PC-9 (cell line): ENCODE measurements at regions not wholly inside any gene's neighbourhood (a gene's known extent, or its start where the extent isn't known, plus 50 kb on each side); places are given as distances from the start of the nearest gene placed in this dataset.

Experiments
- BruUV-seq: library from RNA; stranded (reverse); fragments of 400-500 nt; replicated peaks from 2 replicates; lab custom pipeline; 2021; lab: Mats Ljungman, UMichigan
- CTCF ChIA-PET: fragments of 300-600 bp; sonication (Branson Sonifier 250); formaldehyde crosslinking; loops from one replicate; lab custom pipeline; 2022; ENCODE audit warnings: antibody characterized with exemption; lab: Charles Lee
- POLR2A ChIA-PET: fragments of 300-600 bp; sonication (Branson Sonifier 250); formaldehyde crosslinking; loops from one replicate; lab custom pipeline; 2022; ENCODE audit warnings: antibody characterized with exemption; ENCODE audit not compliant: unreplicated experiment; lab: Charles Lee
- DNase-seq, 2 experiments: peaks; one replicate each; pipeline versions ENCODE4 v3.0.0 to v3.0.0-alpha.2; 2015 to 2022; ENCODE audit warnings: mixed read lengths in 1 of 2
- H2AFZ ChIP-seq: fragments of 200-600 bp; sonication (generic); 2 replicates; pipeline ENCODE4 v1.8.1; 2017; ENCODE audit warnings: antibody characterized with exemption
- H3F3A ChIP-seq: fragments of 200-600 bp; sonication (generic); 2 replicates; pipeline ENCODE4 v1.8.1; 2017; ENCODE audit warnings: antibody characterized with exemption, mild to moderate bottlenecking, low read depth; ENCODE audit not compliant: insufficient read depth
- H3K27ac ChIP-seq: fragments of 200-600 bp; sonication (generic); 2 replicates; pipeline ENCODE4 v1.6.1; 2016; ENCODE audit warnings: mixed run types
- H3K27me3 ChIP-seq: fragments of 200-600 bp; sonication (generic); 2 replicates; pipeline ENCODE4 v1.6.1; 2016; ENCODE audit warnings: low read depth, mixed run types; ENCODE audit not compliant: insufficient read depth
- H3K36me3 ChIP-seq: fragments of 200-600 bp; sonication (generic); 2 replicates; pipeline ENCODE4 v1.6.1; 2016; ENCODE audit warnings: low read depth, mixed run types
- H3K4me1 ChIP-seq: fragments of 200-600 bp; sonication (generic); replicated peaks from 2 replicates; pipeline ENCODE4 v1.6.1; 2016; ENCODE audit warnings: mixed run types; ENCODE audit not compliant: insufficient read depth
- H3K4me2 ChIP-seq: fragments of 200-600 bp; sonication (generic); 2 replicates; pipeline ENCODE4 v1.6.1; 2017; ENCODE audit warnings: mixed run types
- H3K4me3 ChIP-seq: fragments of 200-600 bp; sonication (generic); 2 replicates; pipeline ENCODE4 v1.6.1; 2016; ENCODE audit warnings: mixed run types
- H3K79me2 ChIP-seq: fragments of 200-600 bp; sonication (generic); 2 replicates; pipeline ENCODE4 v1.6.1; 2017; ENCODE audit warnings: low read depth, mixed run types
- H3K9me2 ChIP-seq: fragments of 200-600 bp; sonication (generic); 2 replicates; pipeline ENCODE4 v1.8.1; 2017; ENCODE audit warnings: mild to moderate bottlenecking; ENCODE audit not compliant: insufficient read depth
- H3K9me3 ChIP-seq: fragments of 200-600 bp; sonication (generic); 2 replicates; pipeline ENCODE4 v1.8.1; 2016; ENCODE audit warnings: low read depth; ENCODE audit not compliant: insufficient read depth
- H4K20me1 ChIP-seq: fragments of 200-600 bp; sonication (generic); 2 replicates; pipeline ENCODE4 v1.8.1; 2017; ENCODE audit not compliant: insufficient read depth
- EZH2 ChIP-seq: fragments of 200-600 bp; sonication (generic); IDR thresholded peaks from 2 replicates; pipeline ENCODE4 v1.8.0; 2017; ENCODE audit warnings: antibody characterized with exemption, low read depth
- intact Hi-C: fragments of 100-400 bp; cut with micrococcal nuclease; formaldehyde crosslinking; loops from one replicate; pipeline ENCODE4 v1.10.0; 2022; ENCODE audit not compliant: unreplicated experiment
- TF ChIP-seq, protein P1 (sequence below): fragments of 200-600 bp; sonication (generic); conservative IDR thresholded peaks from 2 replicates; pipeline ENCODE4 v1.6.1; 2017; ENCODE audit warnings: mixed run types, antibody characterized with exemption, mild to moderate bottlenecking, moderate library complexity

DNA sequence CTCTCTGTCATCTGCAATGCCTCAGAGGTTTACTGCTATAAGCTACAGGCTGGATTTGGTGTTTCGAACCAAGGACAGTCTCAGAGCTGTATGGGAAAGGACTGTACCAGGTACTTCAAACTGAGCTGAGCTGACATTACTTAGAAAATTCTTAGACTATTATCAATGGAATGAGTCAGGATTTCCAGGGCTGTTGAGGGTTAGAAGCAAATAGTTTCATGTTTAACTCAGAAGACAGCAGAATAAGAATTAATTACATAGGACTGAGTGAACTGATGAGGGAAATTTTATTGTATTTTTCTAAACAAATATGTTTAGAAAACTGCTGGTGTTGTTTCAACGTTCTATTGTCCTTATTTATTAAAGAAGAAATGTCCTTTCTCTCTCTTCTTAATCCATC, 74.3 kb upstream of the CAPZB start:
- TF ChIP-seq, protein P1, sequence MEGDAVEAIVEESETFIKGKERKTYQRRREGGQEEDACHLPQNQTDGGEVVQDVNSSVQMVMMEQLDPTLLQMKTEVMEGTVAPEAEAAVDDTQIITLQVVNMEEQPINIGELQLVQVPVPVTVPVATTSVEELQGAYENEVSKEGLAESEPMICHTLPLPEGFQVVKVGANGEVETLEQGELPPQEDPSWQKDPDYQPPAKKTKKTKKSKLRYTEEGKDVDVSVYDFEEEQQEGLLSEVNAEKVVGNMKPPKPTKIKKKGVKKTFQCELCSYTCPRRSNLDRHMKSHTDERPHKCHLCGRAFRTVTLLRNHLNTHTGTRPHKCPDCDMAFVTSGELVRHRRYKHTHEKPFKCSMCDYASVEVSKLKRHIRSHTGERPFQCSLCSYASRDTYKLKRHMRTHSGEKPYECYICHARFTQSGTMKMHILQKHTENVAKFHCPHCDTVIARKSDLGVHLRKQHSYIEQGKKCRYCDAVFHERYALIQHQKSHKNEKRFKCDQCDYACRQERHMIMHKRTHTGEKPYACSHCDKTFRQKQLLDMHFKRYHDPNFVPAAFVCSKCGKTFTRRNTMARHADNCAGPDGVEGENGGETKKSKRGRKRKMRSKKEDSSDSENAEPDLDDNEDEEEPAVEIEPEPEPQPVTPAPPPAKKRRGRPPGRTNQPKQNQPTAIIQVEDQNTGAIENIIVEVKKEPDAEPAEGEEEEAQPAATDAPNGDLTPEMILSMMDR, result no peak
- no peak for TF ChIP-seq EZH2
- Histone ChIP-seq H2AFZ (no peak overlapping the region), H3K4me3 (no peak overlapping the region), H3K9me3 (no peaks in the 10 kb centered on the region), H4K20me1 (no peaks in the 10 kb centered on the region), H3K4me1 (no peaks in the 10 kb centered on the region), H3K27ac (no peak overlapping the region), H3K9me2 (no peaks in the 10 kb centered on the region), H3F3A (no peaks in the 10 kb centered on the region), H3K27me3 (no peaks in the 10 kb centered on the region), H3K4me2 (no peak overlapping the region), H3K36me3 (no peaks in the 10 kb centered on the region), H3K79me2 (no peaks in the 10 kb centered on the region)
- intact Hi-C loops, result no loop called here
- POLR2A ChIA-PET, result no interaction called here
- CTCF ChIA-PET, result no interaction called here
- no peak for DNase-seq
- BruUV-seq, result no TSS peak

DNA sequence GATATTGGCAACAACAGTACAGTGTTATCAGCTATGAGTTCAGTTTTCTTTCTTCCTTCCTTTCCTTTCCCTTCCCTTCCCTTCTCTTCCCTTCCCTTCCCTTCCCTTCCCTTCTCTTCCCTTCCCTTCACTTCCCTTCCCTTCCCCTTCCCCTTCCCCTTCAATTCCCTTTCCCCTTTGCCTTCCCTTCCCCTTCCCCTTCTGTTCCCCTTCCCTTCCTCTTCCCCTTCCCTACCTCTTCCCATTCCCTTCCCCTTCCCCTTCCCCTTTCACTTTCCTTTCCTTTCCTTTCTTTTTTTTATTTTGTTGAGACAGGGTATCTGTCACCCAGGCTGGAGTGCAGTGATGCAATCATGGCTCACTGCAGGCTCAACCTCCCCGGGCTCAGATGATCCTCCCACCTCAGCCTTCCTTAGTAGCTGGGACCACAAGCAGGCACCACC, 72.3 kb upstream of the CAPZB start:
- H3K4me2 ChIP-seq, result no peak overlapping the region
- intact Hi-C loops, result no loop called here
- TF ChIP-seq EZH2, result no peak
- TF ChIP-seq, protein P1, result no peak
- no peak for DNase-seq
- no peaks in the 10 kb centered on the region for H4K20me1 ChIP-seq
- H3K9me2 ChIP-seq, result no peaks in the 10 kb centered on the region
- no peaks in the 10 kb centered on the region for H3K9me3 ChIP-seq
- H3K27ac ChIP-seq, result no peak overlapping the region
- ChIA-PET CTCF (no interaction called here), POLR2A (no interaction called here)
- H2AFZ ChIP-seq, result no peak overlapping the region
- no peaks in the 10 kb centered on the region for H3K79me2 ChIP-seq
- no peak overlapping the region for H3K4me3 ChIP-seq
- H3F3A ChIP-seq, result no peaks in the 10 kb centered on the region
- no peaks in the 10 kb centered on the region for H3K36me3 ChIP-seq
- no TSS peak for BruUV-seq
- H3K4me1 ChIP-seq, result no peaks in the 10 kb centered on the region
- no peaks in the 10 kb centered on the region for H3K27me3 ChIP-seq

DNA sequence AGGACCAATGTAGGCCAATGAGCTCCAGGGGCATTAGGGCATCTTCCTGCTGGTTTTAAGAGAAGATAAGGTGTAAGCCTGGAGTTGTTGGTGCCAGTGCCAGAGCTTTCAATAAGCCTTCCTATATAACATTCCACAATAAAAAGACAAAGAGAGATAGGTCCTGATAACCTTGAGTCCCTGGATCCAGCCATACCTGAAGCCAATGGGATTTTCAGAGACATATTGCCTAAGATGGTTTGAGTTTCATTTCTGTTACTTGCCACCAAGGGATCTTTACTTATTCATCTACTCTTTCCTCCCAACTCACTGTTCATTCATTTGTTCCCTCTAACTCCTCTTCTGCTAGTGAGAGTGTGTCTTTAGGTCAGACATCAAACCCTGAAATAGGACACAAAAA, 68.8 kb upstream of the CAPZB start:
- Histone ChIP-seq H3F3A (no peaks in the 10 kb centered on the region), H3K27ac (no peak overlapping the region), H3K27me3 (no peaks in the 10 kb centered on the region), H3K36me3 (no peaks in the 10 kb centered on the region), H2AFZ (no peak overlapping the region), H3K4me1 (no peaks in the 10 kb centered on the region), H3K4me2 (no peak overlapping the region), H3K9me2 (no peaks in the 10 kb centered on the region), H3K9me3 (no peaks in the 10 kb centered on the region; the same call in 1 of the 2 replicates), H3K79me2 (no peaks in the 10 kb centered on the region), H3K4me3 (no peak overlapping the region), H4K20me1 (no peaks in the 10 kb centered on the region)
- POLR2A ChIA-PET, result no interaction called here
- intact Hi-C loops, result no loop called here
- DNase-seq, result no peak
- no TSS peak for BruUV-seq
- TF ChIP-seq, protein P1, result no peak
- TF ChIP-seq EZH2, result no peak
- CTCF ChIA-PET, result no interaction called here
